HepG2 (cell line): ENCODE measurements at regions not wholly inside any gene's neighbourhood (a gene's known extent, or its start where the extent isn't known, plus 50 kb on each side); places are given as distances from the start of the nearest gene placed in this dataset.

Source experiments
- ATAC-seq: fragments of 200-7000 bp; cut with Tn5 transposase; 3 replicates; pipeline ENCODE4 v1.9.1; 2020; ENCODE audit warnings: mild to moderate bottlenecking, moderate library complexity
- BruUV-seq: library from RNA; stranded (reverse); fragments of 400-500 nt; replicated peaks from 2 replicates; lab custom pipeline; 2021; lab: Mats Ljungman, UMichigan
- CTCF ChIA-PET: fragments of 300-600 bp; formaldehyde crosslinking; extraction: SDS; loops from one replicate; lab custom pipeline; 2021; ENCODE audit warnings: low total read pairs, inconsistent platforms, low intra/inter-chr PET ratio; lab: Yijun Ruan, JAX
- POLR2A ChIA-PET: fragments of 350-600 bp; sonication (Branson Sonifier 250); formaldehyde crosslinking; loops from one replicate; lab custom pipeline; 2020; ENCODE audit warnings: antibody characterized with exemption, inconsistent platforms; lab: Yijun Ruan, JAX
- DNase-seq: peaks from one replicate; pipeline ENCODE4 v3.0.0-alpha.2; 2015; ENCODE audit warnings: low spot score
- FAIRE-seq: peaks from 3 replicates; lab custom pipeline; 2011; peaks lifted over from hg19 to GRCh38; lab: Jason Lieb, UNC
- H2AFZ ChIP-seq: one replicate; pipeline ENCODE4 v1.6.1; 2011; ENCODE audit warnings: low read length, inconsistent platforms
- H3K27ac ChIP-seq: fragments of 300-600 bp; 3 replicates; pipeline ENCODE4 v1.8.0; 2011; ENCODE audit warnings: mixed run types, mild to moderate bottlenecking, mixed read lengths, low read length, inconsistent platforms; ENCODE audit not compliant: insufficient read depth; ENCODE audit errors: extremely low read length
- H3K27me3 ChIP-seq, 2 experiments: fragments of 200-600 bp in 1 of 2; 2 replicates in 1 of 2; 3 replicates in 1 of 2; pipeline versions ENCODE4 v1.6.0 to v1.8.0; 2011; ENCODE audit warnings: low read length in 2 of 2, mild to moderate bottlenecking in 2 of 2, moderate library complexity in 2 of 2, inconsistent platforms in 1 of 2; ENCODE audit not compliant: insufficient read depth in 2 of 2, control insufficient read depth in 1 of 2
- H3K36me3 ChIP-seq, 2 experiments: fragments of 200-600 bp in 1 of 2; replicated peaks in 1 of 2; 2 replicates in 1 of 2; 3 replicates in 1 of 2; pipeline versions ENCODE4 v1.5.1 to v1.8.0; 2011; ENCODE audit warnings: low read length in 2 of 2, inconsistent platforms in 1 of 2; ENCODE audit not compliant: insufficient read depth in 2 of 2, control insufficient read depth in 1 of 2
- H3K4me1 ChIP-seq: 2 replicates; pipeline ENCODE4 v1.5.1; 2012; ENCODE audit warnings: low read length, inconsistent platforms; ENCODE audit not compliant: insufficient read depth
- H3K4me2 ChIP-seq: 2 replicates; pipeline ENCODE4 v1.6.0; 2011; ENCODE audit warnings: low read depth, low read length, inconsistent platforms
- H3K4me3 ChIP-seq, 3 experiments: fragments of 200-600 bp in 1 of 3; sonication (generic), shearing (Covaris generic) in 1 of 3; replicated peaks in 1 of 3; 2 replicates each; pipeline ENCODE4 v1.5.1; 2011 to 2016; ENCODE audit warnings: low read length in 3 of 3, inconsistent platforms in 2 of 3, low read depth in 2 of 3, mild to moderate bottlenecking in 2 of 3, control low read depth in 1 of 3, mixed read lengths in 1 of 3; ENCODE audit not compliant: insufficient read depth in 1 of 3
- H3K79me2 ChIP-seq: one replicate; pipeline ENCODE4 v1.6.1; 2011; ENCODE audit warnings: low read length, inconsistent platforms; ENCODE audit not compliant: insufficient read depth
- H3K9ac ChIP-seq: 2 replicates; pipeline ENCODE4 v1.6.0; 2011; ENCODE audit warnings: mild to moderate bottlenecking, low read depth, low read length, inconsistent platforms; ENCODE audit not compliant: insufficient read depth
- H3K9me3 ChIP-seq: 2 replicates; pipeline ENCODE4 v1.5.1; 2012; ENCODE audit warnings: mild to moderate bottlenecking, low read length
- H4K20me1 ChIP-seq: 2 replicates; pipeline ENCODE4 v1.6.0; 2011; ENCODE audit warnings: inconsistent platforms, mild to moderate bottlenecking, low read length, moderate library complexity; ENCODE audit not compliant: insufficient read depth
- ATF3 ChIP-seq: sonication (generic); formaldehyde crosslinking; IDR thresholded peaks from 2 replicates; pipeline ENCODE4 v1.4.0; 2020; ENCODE audit warnings: missing genetic modification reagents
- MLX ChIP-seq: IDR thresholded peaks from 2 replicates; pipeline ENCODE4 v1.6.1; 2016
- NR3C1 ChIP-seq: sonication (generic); formaldehyde crosslinking; IDR thresholded peaks from 2 replicates; pipeline ENCODE4 v1.4.0; 2020; ENCODE audit warnings: missing genetic modification reagents
- TEAD2 ChIP-seq: sonication (generic); formaldehyde crosslinking; IDR thresholded peaks from 2 replicates; pipeline ENCODE4 v1.9.0; 2021; ENCODE audit warnings: missing genetic modification reagents
- ZNF18 ChIP-seq: sonication (generic); formaldehyde crosslinking; IDR thresholded peaks from 2 replicates; pipeline ENCODE4 v1.8.0; 2022; ENCODE audit warnings: mild to moderate bottlenecking, missing genetic modification reagents; ENCODE audit not compliant: insufficient replicate concordance
- ZNF230 ChIP-seq: sonication (generic); formaldehyde crosslinking; IDR thresholded peaks from 2 replicates; pipeline ENCODE4 v1.4.0; 2020; ENCODE audit warnings: mild to moderate bottlenecking, missing genetic modification reagents
- WGBS: methylation state at CpG from one replicate; pipeline ENCODE4 v1.1.6; 2017; ENCODE audit warnings: low lambda C conversion rate; 5-methylcytosine and 5-hydroxymethylcytosine counted together
- in situ Hi-C: cut with HindIII; loops from 2 replicates; pipeline ENCODE4 v1.10.0; 2017; ENCODE audit warnings: low pct_unique_long_range_greater_than_20kb; ENCODE audit not compliant: extremely low pct_ligation_motif_present
- intact Hi-C: fragments of 100-400 bp; cut with micrococcal nuclease; formaldehyde crosslinking; loops from one replicate; pipeline ENCODE4 v1.10.0; 2022; ENCODE audit not compliant: unreplicated experiment

GRCh38 chrX:6313356-6313755 lies 84.7 kb upstream of the NLGN4X start:
- H3K4me2 ChIP-seq, result no peak overlapping the region
- in situ Hi-C loops, result no loop called here

More at GRCh38 chrX:6313356-6313755, 84.7 kb upstream of the NLGN4X start:
- H3K27ac ChIP-seq, result no peak overlapping the region
- CTCF ChIA-PET, result no interaction called here
- H3K9ac ChIP-seq, result no peak overlapping the region
- peaks cover 6% of the 10 kb centered on the region; the same call in 1 of the 2 replicates for H3K9me3 ChIP-seq
- TF ChIP-seq ATF3 (CRISPR knock-in tag) (no peak), TEAD2 (CRISPR knock-in tag) (no peak), ZNF230 (CRISPR knock-in tag) (no peak), NR3C1 (CRISPR knock-in tag) (no peak), MLX (CRISPR knock-in tag) (no peak), ZNF18 (CRISPR knock-in tag) (no peak)
- TF ChIP-seq, all 625 proteins: peak for 0
- Histone ChIP-seq H3K36me3 (no peaks in the 10 kb centered on the region), H3K27me3 (no peaks in the 10 kb centered on the region), H2AFZ (no peak overlapping the region), H3K79me2 (no peaks in the 10 kb centered on the region), H3K4me1 (no peaks in the 10 kb centered on the region), H3K4me3 (no peak overlapping the region), H4K20me1 (no peaks in the 10 kb centered on the region)
- POLR2A ChIA-PET, result no interaction called here
- BruUV-seq, result no TSS peak
- ATAC-seq (no peak), DNase-seq (no peak), FAIRE-seq (no peak)
- intact Hi-C loops, result no loop called here
- WGBS, result 2% methylated on average over 4 of the region's 4 CpGs
